DMS153 (cell line): ENCODE measurements at regions not wholly inside any gene's neighbourhood (a gene's known extent, or its start where the extent isn't known, plus 50 kb on each side); places are given as distances from the start of the nearest gene placed in this dataset.
"Not testable (repeated sequence)": the region's sequence is repeated elsewhere in the genome, so short reads cannot be mapped to it uniquely, and the experiment has no call there.

Experiments
- DNase-seq: peaks from one replicate; lab custom pipeline; 2025; lab: John Stamatoyannopoulos, UW

DNA sequence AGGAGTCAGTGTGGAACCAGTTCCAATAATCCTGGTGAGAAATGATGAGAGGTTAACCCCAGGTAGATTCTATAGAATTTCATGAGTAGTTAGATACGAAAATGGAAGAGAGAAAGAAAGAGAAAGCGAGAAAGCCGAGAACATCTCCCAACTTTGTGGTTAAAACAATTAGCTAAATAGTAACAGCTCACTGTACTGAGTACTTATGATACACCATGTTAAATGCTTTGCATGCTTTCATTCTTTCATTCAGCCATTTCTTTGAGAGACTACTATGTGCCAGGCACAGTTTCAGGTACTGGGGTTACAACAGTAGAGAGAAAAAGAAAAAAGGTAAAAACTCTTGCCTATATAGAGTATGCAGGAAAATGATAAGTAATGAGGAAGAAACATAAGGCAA lies 109.7 kb upstream of the SYT6 start:
- DNase-seq, result no peak

DNA sequence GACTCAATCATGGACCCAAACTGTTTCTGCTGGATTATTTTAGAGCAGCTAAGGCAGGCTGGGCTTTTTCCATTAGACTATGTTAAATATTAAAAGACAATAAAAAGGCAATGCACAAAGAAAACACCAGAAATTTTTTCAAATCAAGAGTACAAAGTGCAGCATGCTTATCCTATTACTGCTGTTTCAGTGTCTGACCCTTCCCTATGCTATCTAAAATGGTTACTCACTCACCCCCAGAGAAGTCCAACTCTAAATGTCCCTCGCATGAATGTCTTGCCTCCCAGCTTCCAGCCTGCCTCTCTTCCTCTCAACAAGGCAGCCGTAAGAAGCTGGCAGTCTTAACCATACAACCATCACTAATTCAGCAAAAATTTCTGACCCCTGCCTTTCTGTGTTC lies 108.7 kb upstream of the SYT6 start:
- no peak for DNase-seq

DNA sequence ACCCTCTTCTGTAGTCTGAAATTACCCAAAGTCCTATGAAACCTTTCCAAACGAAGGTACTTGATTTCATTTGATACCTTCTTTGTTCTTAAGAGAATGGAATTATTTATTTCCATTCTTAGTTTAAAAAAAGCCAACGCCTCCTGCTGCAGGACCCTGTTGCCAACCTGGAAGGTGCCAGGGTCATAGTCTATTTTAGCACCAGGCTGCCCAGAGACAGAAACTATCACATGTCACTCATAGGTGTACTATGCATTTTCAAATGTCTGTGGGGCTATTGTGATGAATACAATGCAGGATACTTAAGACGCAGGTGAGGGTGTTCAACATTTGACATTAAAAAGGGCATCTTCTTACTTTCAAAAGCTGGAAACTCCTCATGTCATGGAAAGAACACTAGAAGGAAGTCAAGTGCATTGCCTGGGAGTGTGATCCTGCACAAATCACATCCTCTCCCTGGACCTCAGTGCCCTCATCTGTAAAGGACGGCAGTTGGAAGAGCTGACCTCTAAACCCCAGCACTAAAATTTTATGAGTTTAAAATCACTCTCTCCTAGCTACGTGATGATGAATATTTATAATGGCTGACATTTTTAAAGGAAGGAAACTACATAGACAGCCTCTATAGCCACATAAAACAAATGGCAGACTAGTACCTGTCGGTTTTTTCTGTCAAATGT lies 107.3 kb upstream of the SYT6 start:
- DNase-seq, result no peak

DNA sequence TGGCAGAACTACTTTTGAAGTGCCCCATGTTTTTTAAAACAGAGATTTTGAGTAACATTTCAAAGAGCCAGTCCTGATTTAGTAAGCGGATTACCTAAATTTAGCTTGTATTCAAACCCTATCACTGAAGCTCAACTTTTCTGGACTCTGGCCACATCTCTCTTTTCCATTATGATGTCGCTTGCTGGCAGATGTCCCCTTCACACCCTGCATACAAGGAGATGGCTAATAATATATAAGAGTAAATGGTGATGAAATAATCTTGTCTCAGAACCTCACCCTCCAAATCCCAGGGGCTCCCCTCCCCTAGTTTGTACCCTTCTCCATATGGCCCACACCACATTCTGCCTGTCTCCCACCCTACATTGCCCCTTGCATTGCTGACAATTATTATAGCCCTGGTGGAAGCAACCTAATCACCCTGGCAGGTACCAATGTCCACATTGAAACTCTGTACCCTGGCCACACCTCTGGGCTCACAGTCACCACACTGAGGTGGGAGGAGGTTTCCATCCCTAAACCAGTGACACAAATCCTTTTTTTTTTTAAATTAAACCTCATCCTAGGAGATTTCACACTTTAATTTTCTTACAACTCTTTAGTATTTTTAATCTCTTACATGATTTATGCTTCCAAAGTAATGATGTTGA lies 106.0 kb upstream of the SYT6 start:
- DNase-seq, result no peak

DNA sequence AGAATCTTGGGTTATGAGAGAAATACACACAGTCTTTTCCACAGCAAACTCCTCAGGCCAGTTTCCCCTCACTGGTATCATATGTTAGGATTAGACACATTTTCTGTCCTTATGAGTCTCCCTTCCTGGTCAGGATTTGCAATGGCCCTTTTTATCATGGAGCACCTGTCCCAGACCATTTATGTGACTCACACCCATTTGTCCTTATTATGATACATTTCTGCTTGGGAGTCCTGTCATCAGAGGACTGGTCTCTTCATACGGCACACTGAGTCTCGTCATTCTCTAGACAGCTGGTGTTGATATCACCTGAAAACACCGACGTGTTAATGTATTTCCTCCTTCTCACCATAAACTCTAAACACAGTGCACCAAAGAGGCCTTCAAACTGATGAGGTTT lies 105.0 kb upstream of the SYT6 start:
- DNase-seq, result no peak

DNA sequence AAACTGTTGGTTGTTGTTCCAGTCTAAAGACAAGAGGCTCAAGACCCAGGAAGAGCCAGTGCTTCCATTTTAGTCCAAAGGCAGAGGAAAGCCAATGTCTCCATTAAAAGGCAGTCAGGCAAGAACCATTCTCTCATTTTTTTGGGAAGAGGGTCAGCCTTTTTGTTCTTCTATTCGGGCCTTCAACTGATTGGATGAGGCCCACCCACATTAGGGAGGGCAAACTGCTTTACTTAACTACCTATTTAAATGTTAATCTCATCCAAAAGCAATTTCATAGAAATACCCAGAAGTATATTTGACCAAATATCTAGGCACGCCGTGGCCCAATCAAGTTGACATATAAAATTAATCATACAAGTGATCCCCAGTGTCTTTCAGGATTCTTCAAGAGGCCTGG lies 104.4 kb upstream of the SYT6 start:
- no peak for DNase-seq

DNA sequence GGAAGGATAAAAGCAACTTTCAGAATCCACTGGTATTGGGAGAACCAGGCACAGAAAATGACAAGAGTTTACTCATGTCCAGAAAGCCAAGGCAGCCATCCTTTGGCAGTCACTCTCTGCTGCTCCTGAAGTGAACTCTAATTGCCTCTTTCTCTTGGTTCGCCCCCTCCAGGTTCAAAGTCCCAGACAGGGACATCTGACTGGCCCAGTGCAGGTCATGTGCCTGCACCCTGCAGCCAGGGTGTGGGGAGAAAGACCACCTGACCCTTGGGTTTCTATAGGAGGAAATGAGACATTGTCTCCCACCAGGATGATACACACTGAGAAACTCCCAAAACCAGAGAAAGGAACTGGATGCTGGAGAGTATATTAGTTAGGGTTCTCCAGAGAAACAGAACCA lies 103.9 kb upstream of the SYT6 start:
- no peak for DNase-seq

DNA sequence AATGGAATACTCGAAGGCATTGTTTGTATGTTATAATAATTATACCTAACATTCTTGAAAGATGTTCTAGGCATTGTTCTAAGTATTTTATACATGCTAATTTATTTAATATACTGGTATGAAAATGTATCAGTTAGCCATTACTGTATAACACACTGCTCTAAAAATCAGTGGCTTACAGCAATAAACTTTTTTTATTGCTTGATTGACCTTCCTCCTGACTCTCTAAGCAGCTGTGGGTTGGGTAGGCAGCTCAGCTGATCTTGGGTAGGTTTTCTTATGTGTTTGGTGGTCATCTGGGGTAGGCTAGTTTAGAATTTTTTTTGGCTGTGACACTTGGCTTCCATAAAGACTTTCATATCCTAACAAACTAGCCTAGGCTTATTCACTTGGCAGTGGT lies 100.2 kb upstream of the SYT6 start:
- DNase-seq, result no peak

DNA sequence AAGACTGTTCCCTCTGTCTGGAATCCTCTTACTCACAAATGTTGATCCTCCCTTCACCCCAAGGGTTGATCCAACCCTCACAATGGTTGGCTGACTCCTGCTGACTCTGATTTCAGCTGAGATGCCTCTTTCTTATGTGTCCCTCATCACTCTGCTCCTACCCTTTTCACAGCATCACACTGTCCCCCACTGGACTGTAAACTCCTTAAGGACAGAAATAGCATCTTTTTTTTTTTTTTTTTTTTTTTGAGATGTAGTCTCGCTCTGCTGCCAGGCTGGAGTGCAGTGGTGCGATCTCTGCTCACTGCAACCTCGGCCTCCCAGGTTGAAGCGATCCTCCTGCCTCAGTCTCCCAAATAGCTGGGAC lies 97.9 kb upstream of the SYT6 start:
- no peak for DNase-seq

DNA sequence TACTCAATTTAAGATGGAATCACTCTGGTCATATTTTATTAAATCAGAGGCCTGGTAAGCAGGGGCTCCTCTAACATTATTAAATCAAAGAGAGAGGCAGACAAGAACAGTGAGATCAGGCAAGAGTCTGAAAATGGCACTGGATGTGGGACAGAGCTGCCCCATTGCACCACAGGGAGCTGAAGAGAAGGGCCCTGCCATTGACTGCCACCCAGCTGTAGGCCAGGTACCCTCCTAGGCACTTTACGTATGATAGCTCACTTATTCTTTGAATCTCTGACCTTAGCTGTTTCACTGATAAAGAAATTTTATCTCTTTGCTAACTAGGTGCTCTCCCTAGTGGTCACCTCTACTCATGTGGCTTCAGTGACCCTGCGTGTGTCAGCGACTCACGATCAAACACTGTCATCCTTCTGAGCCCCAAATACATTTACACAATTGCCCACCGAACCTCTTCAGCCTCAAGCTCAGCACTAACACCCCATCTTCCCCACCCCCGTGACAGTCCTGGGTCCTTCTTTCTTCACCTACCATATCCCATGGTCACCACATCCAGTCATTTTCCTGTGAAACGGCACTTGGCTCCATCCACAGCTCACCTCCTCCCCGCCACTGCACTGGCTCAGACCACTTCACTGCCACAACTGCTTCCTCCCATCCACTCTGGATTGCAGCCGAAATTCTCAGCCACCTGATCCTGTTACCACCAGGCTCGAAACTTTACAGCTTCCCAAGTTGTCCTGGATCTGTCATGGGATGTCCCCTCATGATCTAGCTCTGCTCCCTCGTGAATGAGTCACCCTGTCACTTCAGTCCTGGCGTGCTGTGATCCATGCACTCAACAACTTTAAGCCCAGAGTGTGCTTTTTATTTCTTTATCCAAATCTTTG lies 97.3 kb upstream of the SYT6 start:
- no peak for DNase-seq

DNA sequence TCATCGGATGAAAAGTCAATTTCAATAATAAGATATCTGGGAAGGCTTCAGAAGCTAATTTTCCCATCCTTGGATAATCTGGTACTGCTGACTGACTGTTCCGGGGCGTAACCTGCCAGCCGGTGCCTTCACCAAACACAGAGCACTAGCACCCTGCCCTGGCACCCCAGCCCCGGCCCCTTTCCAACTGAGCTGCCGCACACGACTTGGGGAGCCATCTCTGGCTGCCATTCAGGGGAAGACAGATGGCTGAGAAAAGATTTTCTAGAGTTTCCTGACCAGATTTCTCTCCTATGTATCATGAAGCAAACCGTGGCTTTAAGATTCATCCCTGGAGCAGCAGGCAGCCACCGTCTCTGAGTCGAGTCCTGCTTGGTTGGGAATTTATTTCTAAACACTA lies 96.0 kb upstream of the SYT6 start:
- no peak for DNase-seq

DNA sequence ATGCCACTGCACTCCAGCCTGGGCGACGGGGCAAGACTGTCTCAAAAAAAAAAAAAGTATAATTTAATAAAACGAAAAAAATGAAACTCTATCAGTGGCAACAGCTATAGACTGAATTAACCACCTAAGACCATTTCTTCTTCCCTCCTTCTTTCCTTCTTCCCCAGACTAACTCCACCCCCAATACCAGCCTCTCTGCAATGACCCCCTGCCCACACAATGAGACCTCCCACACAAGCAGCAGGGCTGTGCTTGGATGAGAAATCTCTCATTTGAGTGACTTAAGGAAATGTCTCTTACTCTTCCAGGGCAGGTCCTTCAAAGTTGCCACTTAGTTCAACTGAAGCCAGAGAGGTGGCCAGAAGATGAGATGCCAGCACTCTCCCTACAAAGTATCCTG lies 94.5 kb upstream of the SYT6 start:
- no peak for DNase-seq

DNA sequence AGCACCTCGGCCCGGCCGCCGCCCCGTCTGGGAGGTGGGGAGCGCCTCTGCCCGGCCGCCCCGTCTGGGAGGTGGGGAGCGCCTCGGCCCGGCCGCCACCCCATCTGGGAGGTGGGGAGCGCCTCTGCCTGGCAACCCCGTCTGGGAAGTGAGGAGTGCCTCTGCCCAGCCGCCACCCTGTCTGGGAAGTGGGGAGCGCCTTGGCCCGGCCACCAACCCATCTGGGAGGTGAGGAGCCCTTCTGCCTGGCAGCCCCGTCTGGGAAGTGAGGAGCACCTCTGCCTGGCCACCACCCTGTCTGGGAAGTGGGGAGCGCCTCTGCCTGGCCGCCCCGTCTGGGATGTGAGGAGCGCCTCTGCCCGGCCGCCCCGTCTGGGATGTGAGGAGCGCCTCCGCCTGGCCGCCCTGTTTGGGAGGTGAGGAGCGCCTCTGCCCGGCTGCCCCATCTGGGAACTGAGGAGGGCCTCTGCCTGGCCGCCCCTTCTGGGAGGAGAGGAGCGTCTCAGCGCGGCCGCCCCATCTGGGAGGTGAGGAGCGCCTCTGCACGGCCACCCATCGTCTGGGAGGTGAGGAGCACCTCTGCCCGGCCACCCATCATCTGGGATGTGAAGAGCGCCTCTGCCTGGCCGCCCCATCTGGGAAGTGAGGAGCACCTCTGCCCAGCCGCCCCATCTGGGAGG lies 89.0 kb upstream of the SYT6 start:
- DNase-seq, result not testable (repeated sequence)

DNA sequence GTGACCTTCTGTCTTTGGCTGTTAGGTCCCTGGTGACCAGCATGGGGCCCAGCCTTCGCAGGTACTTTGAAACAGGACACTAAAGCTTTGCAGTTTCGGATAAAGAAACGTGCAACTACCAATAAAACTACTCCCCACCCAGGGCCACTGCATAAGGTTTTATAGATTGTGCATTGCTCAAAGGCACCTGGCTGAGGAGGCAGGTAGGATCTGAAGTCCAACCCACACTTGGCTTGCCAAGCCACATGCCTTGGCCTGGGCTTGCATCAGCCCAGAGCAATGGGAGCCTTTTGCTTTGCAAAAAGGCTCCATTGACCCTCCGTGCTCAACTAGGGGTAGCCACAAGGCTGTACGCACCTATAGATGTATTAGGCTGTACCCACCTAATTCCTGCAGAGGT lies 84.4 kb upstream of the SYT6 start:
- no peak for DNase-seq

DNA sequence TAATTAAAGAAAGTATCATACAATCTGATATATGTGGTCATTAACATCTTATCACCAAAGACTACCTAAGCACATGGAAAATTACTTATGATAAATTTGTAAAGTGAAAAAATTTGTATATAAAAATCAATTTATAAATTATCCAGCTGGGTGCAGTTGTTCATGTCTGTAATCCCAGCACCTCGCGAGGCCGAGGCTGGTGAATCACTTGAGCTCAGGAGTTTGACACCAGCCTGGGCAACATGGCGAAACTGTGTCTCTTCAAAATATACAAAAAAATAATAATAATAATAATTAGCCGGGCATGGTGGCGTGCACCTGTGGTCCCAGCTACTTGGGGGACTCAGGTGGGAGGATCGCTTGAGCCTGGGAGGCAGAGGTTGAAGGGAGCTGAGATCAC lies 82.8 kb upstream of the SYT6 start:
- no peak for DNase-seq

DNA sequence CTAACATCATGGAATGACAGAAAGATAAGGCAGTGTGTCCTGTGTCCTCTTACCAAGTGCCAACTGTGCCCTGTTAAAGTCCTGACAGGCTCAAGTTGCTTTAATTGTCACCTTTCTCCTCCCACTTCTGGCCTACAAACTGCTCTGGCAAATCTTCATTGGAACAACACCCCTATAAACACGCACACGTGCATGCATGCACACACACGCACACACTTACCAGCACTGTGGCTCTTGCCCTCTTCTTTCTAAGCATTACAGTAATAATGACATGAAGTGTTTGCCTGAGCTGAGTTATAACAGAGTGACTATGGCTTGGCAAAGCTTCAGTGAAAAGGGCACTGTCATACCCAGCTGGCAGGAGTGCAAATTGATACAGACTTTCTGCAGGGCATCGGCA lies 82.3 kb upstream of the SYT6 start:
- DNase-seq, result peak; percentile 82

DNA sequence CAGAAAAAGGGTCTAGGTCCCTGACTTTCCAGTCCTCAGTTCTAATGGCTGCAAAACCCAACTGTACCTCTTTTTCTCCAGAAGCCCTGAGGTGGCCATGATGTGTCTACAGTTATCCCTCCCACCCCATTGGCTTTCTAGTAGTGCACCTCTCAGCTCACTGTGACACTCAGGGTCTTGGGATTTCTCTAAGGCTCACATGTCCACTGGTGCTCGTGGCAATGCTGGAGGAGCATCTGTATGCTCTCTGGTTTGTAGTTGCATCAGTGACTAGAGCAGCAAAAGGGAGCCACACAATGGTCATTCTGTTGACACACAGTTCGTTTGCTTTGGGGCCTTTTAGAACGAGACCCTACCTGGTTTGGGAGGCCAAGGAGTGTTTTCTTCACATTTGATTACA lies 81.6 kb upstream of the SYT6 start:
- no peak for DNase-seq

DNA sequence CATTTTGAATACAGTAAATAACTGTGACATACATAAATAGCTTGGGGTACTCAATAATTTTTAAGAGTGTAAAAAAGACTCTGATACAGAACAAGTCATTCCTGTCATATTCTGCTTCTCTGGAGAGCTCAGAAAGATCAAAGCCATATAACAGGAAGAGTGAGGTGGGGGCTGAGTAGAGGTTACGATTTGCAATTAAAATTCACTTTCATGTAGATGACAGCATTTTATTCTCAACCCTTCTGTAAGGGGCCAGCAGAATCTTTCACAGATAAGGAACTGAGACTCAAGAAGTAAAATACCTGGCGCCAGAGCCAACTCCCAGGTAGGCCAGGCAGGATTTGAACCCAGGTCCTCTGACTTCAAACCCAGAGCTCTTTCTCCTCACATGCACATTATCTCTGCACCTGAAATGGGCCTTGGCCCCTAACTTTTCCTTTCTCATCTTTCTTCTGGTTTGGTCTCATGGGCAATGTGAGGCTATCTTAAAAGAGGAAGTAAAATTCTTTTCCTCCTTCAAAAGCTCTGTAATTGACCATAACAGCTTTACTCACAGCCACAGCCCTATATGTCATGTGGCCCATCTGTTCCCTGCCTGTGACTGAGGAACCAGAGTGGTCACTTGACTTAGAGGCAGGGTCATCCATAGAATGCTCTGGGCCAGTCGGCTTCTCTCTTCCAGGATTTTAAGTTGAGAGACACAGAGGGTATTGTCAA lies 80.9 kb upstream of the SYT6 start:
- no peak for DNase-seq

DNA sequence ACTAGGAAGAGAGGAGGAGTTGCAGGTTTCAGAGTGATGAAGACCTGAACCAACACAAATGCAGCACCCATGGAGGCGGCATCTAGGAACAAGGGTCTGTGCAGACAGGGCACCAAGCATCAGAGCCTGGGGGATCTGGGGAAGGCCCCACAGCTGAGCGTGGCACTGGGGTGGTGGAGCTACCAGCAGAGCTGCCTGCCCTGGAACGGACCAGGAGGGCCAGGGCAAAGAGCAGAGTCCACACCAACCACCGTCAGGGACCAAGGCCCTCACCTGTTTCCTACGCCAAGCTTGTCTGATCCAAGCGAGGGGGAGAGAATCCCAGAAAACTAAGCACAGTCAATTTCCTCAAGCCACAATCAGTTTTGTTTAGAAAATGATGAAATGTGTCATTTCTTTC lies 79.0 kb upstream of the SYT6 start:
- DNase-seq, result no peak

DNA sequence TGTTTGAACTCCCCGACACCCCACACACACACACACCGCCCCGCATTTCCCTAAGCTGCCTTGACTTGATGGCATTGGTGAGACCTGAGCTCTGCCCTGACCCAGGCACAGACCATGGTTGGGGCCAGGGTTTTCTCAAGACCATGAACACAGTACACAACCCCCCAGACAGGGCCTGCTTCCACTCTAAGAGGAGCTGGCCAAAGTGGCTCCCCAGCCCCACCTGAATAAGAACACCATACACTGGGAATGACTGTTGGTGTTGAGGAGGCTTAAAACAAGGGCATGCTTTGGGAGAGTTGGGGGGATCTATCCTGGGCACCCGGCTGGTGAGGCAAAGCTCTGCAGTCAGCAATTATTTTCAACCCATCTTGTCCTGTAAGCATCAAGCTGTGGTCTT lies 77.6 kb upstream of the SYT6 start:
- no peak for DNase-seq

DNA sequence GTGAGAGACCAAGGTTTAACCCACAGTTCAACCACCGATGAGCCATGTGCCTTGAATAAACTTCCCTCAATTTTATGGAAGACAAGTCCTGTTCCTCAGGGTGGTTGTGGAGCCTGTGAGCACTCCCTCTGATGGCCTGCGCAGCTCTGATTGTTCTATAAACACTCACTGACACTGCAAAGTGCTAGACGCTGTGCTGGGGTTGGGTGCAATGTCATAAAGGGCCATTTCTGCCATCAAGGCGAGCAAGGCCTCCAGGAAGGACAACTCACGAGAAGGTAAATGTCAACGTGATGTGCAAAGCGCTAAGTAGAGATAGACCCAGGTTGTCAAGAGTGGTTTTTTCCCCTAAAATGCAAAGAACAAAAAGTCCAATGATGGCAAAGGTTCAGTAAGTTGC lies 75.7 kb upstream of the SYT6 start:
- DNase-seq, result no peak

DNA sequence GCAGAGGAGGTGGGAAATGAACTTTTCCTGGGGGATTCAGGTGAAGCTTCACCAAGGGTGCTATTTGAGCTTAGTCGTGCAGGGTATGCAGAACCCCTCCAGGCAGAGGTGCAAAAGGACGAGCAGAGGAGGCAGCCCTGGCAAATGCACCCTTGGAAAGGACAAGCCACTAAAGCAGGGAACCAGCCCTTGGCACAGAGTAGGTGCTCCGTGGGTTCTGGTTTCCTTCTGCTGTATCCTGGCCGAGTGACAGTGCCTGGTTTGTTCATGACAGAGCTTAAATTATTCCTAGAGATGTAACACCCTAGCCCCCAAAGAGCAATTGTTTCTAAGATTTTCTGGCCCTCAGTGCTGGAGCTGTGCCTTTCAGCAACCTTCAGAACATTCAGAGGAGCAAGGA lies 73.4 kb upstream of the SYT6 start:
- no peak for DNase-seq
